Limb (tissue), 2 donors: ENCODE measurements at regions not wholly inside any gene's neighbourhood (a gene's known extent, or its start where the extent isn't known, plus 50 kb on each side); places are given as distances from the start of the nearest gene placed in this dataset.
A peak's percentile ranks its signal among the peaks of the same experiment; 100 is the strongest.

Experiments used
- DNase-seq, 2 donors: peaks; one replicate each; pipeline ENCODE4 v3.0.0-alpha.2; 2016; ENCODE audit errors: extremely low spot score in 2 of 2

- DNase-seq: no peak
Measured at GRCh38 chr10:61356354-61356753, 96.8 kb downstream of the TMEM26 start.

- no peak for DNase-seq
Measured at GRCh38 chr10:61355211-61355610, 98.0 kb downstream of the TMEM26 start.

- DNase-seq: peak in 1 of 2 donors; percentile 41
Measured at GRCh38 chr10:61354401-61354975, 98.7 kb downstream of the TMEM26 start.

- no peak for DNase-seq
Measured at GRCh38 chr10:61350794-61351193, 102.4 kb downstream of the TMEM26 start.

- DNase-seq: no peak
Measured at GRCh38 chr10:61350068-61350467, 103.1 kb downstream of the TMEM26 start.

- no peak for DNase-seq
Measured at GRCh38 chr10:61346796-61347413, 106.3 kb downstream of the TMEM26 start.

GRCh38 chr10:61343796-61344195 lies 109.4 kb downstream of the TMEM26 start:
- DNase-seq: no peak

- DNase-seq: no peak
Measured at GRCh38 chr10:61342858-61343572, 110.2 kb downstream of the TMEM26 start.

- no peak for DNase-seq
Measured at GRCh38 chr10:61341008-61341407, 112.2 kb downstream of the TMEM26 start.

GRCh38 chr10:61338146-61338545 lies 115.0 kb downstream of the TMEM26 start:
- peak in 1 of 2 donors; percentile 62 for DNase-seq

- no peak for DNase-seq
Measured at GRCh38 chr10:61337741-61338140, 115.4 kb downstream of the TMEM26 start.

- DNase-seq: no peak
Measured at GRCh38 chr10:61336831-61337230, 116.3 kb downstream of the TMEM26 start.

- no peak for DNase-seq
Measured at GRCh38 chr10:61335359-61335758, 117.8 kb downstream of the TMEM26 start.

GRCh38 chr10:61332581-61332980 lies 120.6 kb downstream of the TMEM26 start:
- no peak for DNase-seq

- DNase-seq: no peak
Measured at GRCh38 chr10:61330669-61331068, 122.5 kb downstream of the TMEM26 start.

GRCh38 chr10:61329854-61330253 lies 123.3 kb downstream of the TMEM26 start:
- no peak for DNase-seq

GRCh38 chr10:61325223-61325960 lies 127.8 kb downstream of the TMEM26 start:
- peak in 1 of 2 donors; percentile 44 for DNase-seq

GRCh38 chr10:61323726-61324125 lies 129.5 kb downstream of the TMEM26 start:
- DNase-seq: no peak

GRCh38 chr10:61321041-61321857 lies 131.9 kb downstream of the TMEM26 start:
- DNase-seq: no peak

- DNase-seq: no peak
Measured at GRCh38 chr10:61320257-61320587, 133.0 kb downstream of the TMEM26 start.
